Adrenal gland (tissue), 9 donors: ENCODE measurements at regions not wholly inside any gene's neighbourhood (a gene's known extent, or its start where the extent isn't known, plus 50 kb on each side); places are given as distances from the start of the nearest gene placed in this dataset.
A peak's percentile ranks its signal among the peaks of the same experiment; 100 is the strongest.

Experiments used
- DNase-seq, 7 donors: peaks; one replicate each; pipeline ENCODE4 v3.0.0-alpha.2; 2019 to 2020
- H3K27ac ChIP-seq, 5 donors: fragments of 200-600 bp; sonication (generic) in 4 of 5; 1 replicate in 3 of 5; 2 replicates in 2 of 5; pipeline versions ENCODE4 v1.5.1 to v1.8.0; 2016 to 2020; ENCODE audit warnings: mild to moderate bottlenecking in 1 of 5
- H3K27me3 ChIP-seq: fragments of 200-600 bp; 2 replicates; pipeline ENCODE4 v1.8.0; 2021
- H3K36me3 ChIP-seq, 2 donors: fragments of 200-600 bp; replicated peaks in 1 of 2; 1 replicate in 1 of 2; 2 replicates in 1 of 2; pipeline versions ENCODE4 v1.5.1 to v1.8.0; 2018 to 2022
- H3K4me1 ChIP-seq, 2 donors: fragments of 200-600 bp; replicated peaks in 1 of 2; 1 replicate in 1 of 2; 2 replicates in 1 of 2; pipeline versions ENCODE4 v1.5.1 to v1.8.0; 2018 to 2021
- H3K4me3 ChIP-seq, 4 donors: fragments of 200-600 bp; sonication (generic) in 3 of 4; one replicate each; pipeline ENCODE4 v1.5.1; 2016 to 2018
- H3K9me3 ChIP-seq, 3 donors: fragments of 200-600 bp; sonication (generic) in 1 of 3; replicated peaks in 1 of 3; 1 replicate in 2 of 3; 2 replicates in 1 of 3; pipeline versions ENCODE4 v1.5.1 to v1.8.0; 2016 to 2021
- CTCF ChIP-seq, 6 experiments: fragments of 450-650 bp in 4 of 6; fragments of 200-600 bp in 2 of 6; sonication (generic) in 1 of 6; IDR thresholded peaks; 1 replicate in 5 of 6; 2 replicates in 1 of 6; pipeline versions ENCODE4 v1.5.1 to v1.8.0; 2016 to 2021; ENCODE audit warnings: antibody characterized with exemption in 6 of 6, mild to moderate bottlenecking in 2 of 6, moderate library complexity in 1 of 6
- POLR2A ChIP-seq, 2 donors: fragments of 450-650 bp; IDR thresholded peaks; one replicate each; pipeline ENCODE4 v1.6.1; 2017; ENCODE audit warnings: antibody characterized with exemption in 2 of 2, mild to moderate bottlenecking in 2 of 2, moderate library complexity in 1 of 2
- WGBS, 4 donors: extraction: QIAGEN DNeasy Blood & Tissue Kit in 2 of 4; methylation state at CpG; one replicate each; pipeline versions ENCODE4 v1.1.5 to v1.1.7; 2013 to 2017; 5-methylcytosine and 5-hydroxymethylcytosine counted together
- intact Hi-C, 2 donors: fragments of 100-400 bp; cut with DNase I; formaldehyde crosslinking; loops; one replicate each; pipeline versions ENCODE4 v1.14.1 to v1.15.0; 2022 to 2023
- donor health status: healthy with polysubstance abuse.
- donor health status: Bipolar disorder and iron deficiency.
- donor health status: DM: yes; HTN: yes; CAD: no.
- donor health status: DM: no; HTN: no; CAD: no.
- donor health status: DM: no; HTN: no; CAD: no.

- intact Hi-C loops: no loop called here
- no peaks in the 10 kb centered on the region for H3K27me3 ChIP-seq
- H3K4me1 ChIP-seq: no peaks in the 10 kb centered on the region
- WGBS, 4 donors: 50 to 82% (median 78%) methylated on average over 6 of the region's 6 CpGs
- no peaks in the 10 kb centered on the region for H3K9me3 ChIP-seq
- H3K4me3 ChIP-seq: no peak overlapping the region
- peak in 1 of 7 donors; percentile 8 for DNase-seq
- H3K27ac ChIP-seq: no peak overlapping the region
- no peak for TF ChIP-seq POLR2A (IDR thresholded peaks at IDR 0.05)
- TF ChIP-seq CTCF (IDR thresholded peaks at IDR 0.05): no peak
- no peaks in the 10 kb centered on the region for H3K36me3 ChIP-seq
These were observed 282.0 kb downstream of the PTPRU start for GRCh38 chr1:29518183-29518835.

- no peak for TF ChIP-seq POLR2A (IDR thresholded peaks at IDR 0.05)
- TF ChIP-seq CTCF (IDR thresholded peaks at IDR 0.05): no peak
- 64 to 81% (median 73%) methylated on average over 6 to 8 of the region's 8 CpGs for WGBS, 4 donors
- Histone ChIP-seq H3K36me3 (no peaks in the 10 kb centered on the region), H3K4me3 (no peak overlapping the region), H3K9me3 (no peaks in the 10 kb centered on the region), H3K27ac (no peak overlapping the region), H3K4me1 (no peaks in the 10 kb centered on the region), H3K27me3 (no peaks in the 10 kb centered on the region)
- intact Hi-C loops: no loop called here
- DNase-seq: peak in 1 of 7 donors; percentile 5
These were observed 281.1 kb downstream of the PTPRU start for GRCh38 chr1:29517251-29518086.

GRCh38 chr1:29516063-29516820 is 279.9 kb downstream of the PTPRU start:
- no peak overlapping the region for H3K4me3 ChIP-seq

More at GRCh38 chr1:29516063-29516820, 279.9 kb downstream of the PTPRU start:
- Histone ChIP-seq H3K27ac (no peak overlapping the region), H3K9me3 (no peaks in the 10 kb centered on the region), H3K36me3 (no peaks in the 10 kb centered on the region), H3K27me3 (no peaks in the 10 kb centered on the region), H3K4me1 (no peaks in the 10 kb centered on the region)
- intact Hi-C loops: no loop called here
- no peak for DNase-seq
- 67 to 89% (median 76%) methylated on average over 4 to 5 of the region's 5 CpGs for WGBS, 4 donors
- TF ChIP-seq POLR2A (IDR thresholded peaks at IDR 0.05): no peak
- no peak for TF ChIP-seq CTCF (IDR thresholded peaks at IDR 0.05)
